HCT116 (cell line): ENCODE measurements at regions not wholly inside any gene's neighbourhood (a gene's known extent, or its start where the extent isn't known, plus 50 kb on each side); places are given as distances from the start of the nearest gene placed in this dataset.

Source experiments
- ATAC-seq: fragments of 200-7000 bp; cut with Tn5 transposase; 2 replicates; pipeline ENCODE4 v1.9.1; 2020; ENCODE audit warnings: mild to moderate bottlenecking, moderate library complexity
- BruUV-seq: library from RNA; stranded (reverse); fragments of 400-500 nt; replicated peaks from 2 replicates; lab custom pipeline; 2021; lab: Mats Ljungman, UMichigan
- CTCF ChIA-PET: fragments of 300-600 bp; sonication (Branson Sonifier 250); formaldehyde crosslinking; loops from one replicate; lab custom pipeline; 2021; ENCODE audit warnings: antibody characterized with exemption; lab: Charles Lee
- POLR2A ChIA-PET: fragments of 300-600, 350-600 bp; sonication (Branson Sonifier 250); formaldehyde crosslinking; loops from one replicate; lab custom pipeline; 2021; ENCODE audit warnings: antibody characterized with exemption; lab: Charles Lee
- RAD21 ChIA-PET, 2 experiments: fragments of 300-600 bp; sonication (Branson Sonifier 250); formaldehyde crosslinking; loops; one replicate each; lab custom pipeline; 2023; ENCODE audit warnings: low total read pairs in 2 of 2; ENCODE audit not compliant: uncharacterized antibody in 2 of 2, unreplicated experiment in 2 of 2, low non-redundant PET in 1 of 2; lab: Charles Lee
- DNase-seq: peaks from one replicate; pipeline ENCODE4 v3.0.0-alpha.2; 2010; ENCODE audit warnings: low read depth, low spot score
- H2AFZ ChIP-seq: fragments of 200-600 bp; shearing (Covaris generic), sonication (generic); 2 replicates; pipeline ENCODE4 v1.6.1; 2017; ENCODE audit warnings: low read depth, mixed run types, mixed read lengths, antibody characterized with exemption, low read length; ENCODE audit not compliant: poor library complexity, severe bottlenecking
- H3K27ac ChIP-seq: 2 replicates; pipeline ENCODE4 v1.5.1; 2012; ENCODE audit warnings: low read depth, low read length
- H3K27me3 ChIP-seq: fragments of 200-600 bp; sonication (generic); 2 replicates; pipeline ENCODE4 v1.6.1; 2016; ENCODE audit warnings: mixed run types, low read length, mixed read lengths; ENCODE audit not compliant: insufficient read depth
- H3K36me3 ChIP-seq, 2 experiments: fragments of 200-500 bp in 1 of 2; fragments of 200-600 bp in 1 of 2; sonication (Bioruptor generic) in 1 of 2; sonication (generic) in 1 of 2; 2 replicates each; pipeline versions ENCODE4 v1.5.1 to v1.6.1; 2014 to 2016; ENCODE audit warnings: low read length in 2 of 2, inconsistent platforms in 1 of 2, mixed read lengths in 1 of 2, mixed run types in 1 of 2; ENCODE audit not compliant: insufficient read depth in 2 of 2, control insufficient read depth in 1 of 2
- H3K4me1 ChIP-seq, 2 experiments: fragments of 200-600 bp in 1 of 2; sonication (generic) in 1 of 2; 2 replicates each; pipeline versions ENCODE4 v1.5.1 to v1.6.1; 2012 to 2017; ENCODE audit warnings: low read length in 2 of 2, inconsistent platforms in 1 of 2, mild to moderate bottlenecking in 1 of 2, mixed read lengths in 1 of 2, mixed run types in 1 of 2, moderate library complexity in 1 of 2; ENCODE audit not compliant: insufficient read depth in 2 of 2, control insufficient read depth in 1 of 2
- H3K4me2 ChIP-seq: fragments of 200-600 bp; sonication (generic); 2 replicates; pipeline ENCODE4 v1.6.1; 2017; ENCODE audit warnings: mixed run types, low read length, mixed read lengths
- H3K4me3 ChIP-seq, 2 experiments: fragments of 200-600 bp in 1 of 2; sonication (generic) in 1 of 2; replicated peaks in 1 of 2; 2 replicates each; pipeline ENCODE4 v1.5.1; 2011 to 2016; ENCODE audit warnings: low read length in 2 of 2, control low read depth in 1 of 2, low read depth in 1 of 2, mild to moderate bottlenecking in 1 of 2, mixed read lengths in 1 of 2, mixed run types in 1 of 2
- H3K79me2 ChIP-seq: fragments of 200-600 bp; sonication (generic); 2 replicates; pipeline ENCODE4 v1.6.1; 2017; ENCODE audit warnings: mild to moderate bottlenecking, mixed run types, low read length, moderate library complexity, mixed read lengths; ENCODE audit not compliant: insufficient read depth
- H3K9ac ChIP-seq: fragments of 200-600 bp; sonication (generic); 2 replicates; pipeline ENCODE4 v1.6.1; 2016; ENCODE audit warnings: low read length, mixed read lengths
- H3K9me2 ChIP-seq: fragments of 200-600 bp; sonication (generic), shearing (Covaris generic); 2 replicates; pipeline ENCODE4 v1.6.1; 2017; ENCODE audit warnings: mixed run types, mild to moderate bottlenecking, moderate library complexity; ENCODE audit not compliant: insufficient read depth
- H3K9me3 ChIP-seq, 2 experiments: fragments of 200-500 bp in 1 of 2; fragments of 200-600 bp in 1 of 2; sonication (Bioruptor generic) in 1 of 2; sonication (generic) in 1 of 2; 2 replicates each; pipeline ENCODE4 v1.6.1; 2014 to 2017; ENCODE audit warnings: low read length in 2 of 2, mixed read lengths in 2 of 2, inconsistent platforms in 1 of 2, low read depth in 1 of 2, mild to moderate bottlenecking in 1 of 2, mixed run types in 1 of 2, moderate library complexity in 1 of 2; ENCODE audit not compliant: control insufficient read depth in 1 of 2, insufficient read depth in 1 of 2
- H4K20me1 ChIP-seq: fragments of 200-600 bp; sonication (generic), shearing (Covaris generic); 2 replicates; pipeline ENCODE4 v1.6.1; 2017; ENCODE audit warnings: mixed run types, mild to moderate bottlenecking, moderate library complexity; ENCODE audit not compliant: insufficient read depth
- ATF3 ChIP-seq: IDR thresholded peaks from 2 replicates; pipeline ENCODE4 v1.6.1; 2012
- CBX3 ChIP-seq: IDR thresholded peaks from 2 replicates; pipeline ENCODE4 v1.6.1; 2012; ENCODE audit warnings: low read depth
- CEBPB ChIP-seq: IDR thresholded peaks from 2 replicates; pipeline ENCODE4 v1.6.1; 2012; ENCODE audit warnings: low read depth
- EGR1 ChIP-seq: IDR thresholded peaks from 2 replicates; pipeline ENCODE4 v1.6.1; 2012; ENCODE audit warnings: low read depth
- ELF1 ChIP-seq: IDR thresholded peaks from 2 replicates; pipeline ENCODE4 v1.6.1; 2012; ENCODE audit warnings: low read depth, borderline replicate concordance
- EZH2phosphoT487 ChIP-seq: fragments of 200-600 bp; IDR thresholded peaks from 2 replicates; pipeline ENCODE4 v1.6.1; 2018; ENCODE audit warnings: antibody characterized with exemption, borderline replicate concordance
- FOSL1 ChIP-seq: IDR thresholded peaks from 2 replicates; pipeline ENCODE4 v1.6.1; 2012; ENCODE audit warnings: low read depth
- JUND ChIP-seq: IDR thresholded peaks from 2 replicates; pipeline ENCODE4 v1.6.1; 2012
- MAX ChIP-seq: IDR thresholded peaks from 2 replicates; pipeline ENCODE4 v1.6.1; 2012
- POLR2A ChIP-seq: IDR thresholded peaks from 2 replicates; pipeline ENCODE4 v1.7.0; 2011; ENCODE audit warnings: borderline replicate concordance; ENCODE audit not compliant: insufficient read depth, insufficient read length; ENCODE audit errors: extremely low read depth
- POLR2AphosphoS5 ChIP-seq: IDR thresholded peaks from 2 replicates; pipeline ENCODE4 v1.6.1; 2011; ENCODE audit warnings: mild to moderate bottlenecking, low read depth, low read length, moderate library complexity
- RAD21 ChIP-seq: IDR thresholded peaks from 2 replicates; pipeline ENCODE4 v1.6.1; 2012; ENCODE audit warnings: low read depth, mild to moderate bottlenecking
- SIN3A ChIP-seq: IDR thresholded peaks from 2 replicates; pipeline ENCODE4 v1.6.1; 2012; ENCODE audit warnings: low read depth
- SP1 ChIP-seq: IDR thresholded peaks from 2 replicates; pipeline ENCODE4 v1.6.1; 2012; ENCODE audit warnings: low read depth
- YY1 ChIP-seq: IDR thresholded peaks from 2 replicates; pipeline ENCODE4 v1.6.1; 2011; ENCODE audit warnings: low read length, low read depth, moderate library complexity, mild to moderate bottlenecking; ENCODE audit not compliant: insufficient replicate concordance; ENCODE audit errors: extremely low read depth
- ZFX ChIP-seq: fragments of 450-650 bp; IDR thresholded peaks from 2 replicates; pipeline ENCODE4 v1.6.1; 2017
- intact Hi-C: fragments of 100-400 bp; cut with micrococcal nuclease; formaldehyde crosslinking; loops from 2 replicates; pipeline ENCODE4 v1.10.0; 2022

GRCh38 chr5:103458497-103459040, 104.0 kb downstream of the NUDT12 start:
- BruUV-seq, result no TSS peak
- no peak for TF ChIP-seq EGR1
- no peak for TF ChIP-seq MAX
- TF ChIP-seq ELF1, result no peak
- no peak for TF ChIP-seq FOSL1
- TF ChIP-seq CBX3, result no peak
- TF ChIP-seq, all 23 proteins: peak for 0
- no peaks in the 10 kb centered on the region for H4K20me1 ChIP-seq
- H3K4me2 ChIP-seq, result no peak overlapping the region
- POLR2A ChIA-PET, result no interaction called here
- H3K27ac ChIP-seq, result no peak overlapping the region
- RAD21 ChIA-PET, result no interaction called here
- ATAC-seq (no peak), DNase-seq (no peak)
- no peak overlapping the region for H2AFZ ChIP-seq
- H3K36me3 ChIP-seq, result no peaks in the 10 kb centered on the region
- no peaks in the 10 kb centered on the region for H3K9me2 ChIP-seq
- H3K9me3 ChIP-seq, result no peaks in the 10 kb centered on the region
- H3K79me2 ChIP-seq, result no peaks in the 10 kb centered on the region
- H3K9ac ChIP-seq, result no peak overlapping the region
- H3K27me3 ChIP-seq, result no peaks in the 10 kb centered on the region
- H3K4me3 ChIP-seq, result no peak overlapping the region
- peaks cover 2 to 6% of the 10 kb centered on the region in 2 experiments; a peak in 3 of 4 replicates for H3K4me1 ChIP-seq
- intact Hi-C loops, result no loop called here
- CTCF ChIA-PET, result no interaction called here

DNA sequence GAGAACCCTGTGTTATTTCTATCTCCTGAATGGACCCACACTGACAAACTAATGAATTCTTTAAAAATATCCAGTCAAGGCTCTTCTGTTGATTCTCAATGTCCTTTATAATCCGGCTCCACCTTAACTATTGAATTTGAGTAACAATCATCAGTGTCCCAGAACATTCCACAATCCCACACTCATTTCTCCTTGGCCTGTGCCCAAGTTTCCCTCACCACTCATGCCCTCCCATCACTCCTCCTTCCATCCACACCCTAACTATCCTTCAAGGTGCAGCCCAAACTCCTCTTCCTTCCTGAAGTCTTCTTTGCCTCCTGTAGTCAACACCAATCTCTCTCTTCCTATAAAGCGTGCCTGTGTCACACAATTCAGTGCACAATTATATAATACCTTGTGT, 106.1 kb downstream of the NUDT12 start:
- Histone ChIP-seq H3K9ac (no peak overlapping the region), H3K4me1 (peaks cover 2 to 5% of the 10 kb centered on the region in 2 experiments; a peak in 3 of 4 replicates)
- ATAC-seq, result no peak

More for the DNA sequence above, 106.1 kb downstream of the NUDT12 start:
- Histone ChIP-seq H3K27me3 (no peaks in the 10 kb centered on the region), H3K9me2 (no peaks in the 10 kb centered on the region), H3K27ac (no peak overlapping the region), H2AFZ (no peak overlapping the region), H3K4me3 (no peak overlapping the region), H3K79me2 (no peaks in the 10 kb centered on the region), H3K4me2 (no peak overlapping the region), H3K9me3 (no peaks in the 10 kb centered on the region), H4K20me1 (no peaks in the 10 kb centered on the region), H3K36me3 (no peaks in the 10 kb centered on the region)
- CTCF ChIA-PET, result no interaction called here
- intact Hi-C loops, result no loop called here
- POLR2A ChIA-PET, result no interaction called here
- no peak for TF ChIP-seq MAX
- TF ChIP-seq POLR2A, result no peak
- no peak for TF ChIP-seq ZFX
- TF ChIP-seq RAD21, result no peak
- TF ChIP-seq JUND, result no peak
- no peak for TF ChIP-seq CEBPB
- TF ChIP-seq ELF1, result no peak
- TF ChIP-seq YY1, result no peak
- no peak for TF ChIP-seq ATF3
- no peak for TF ChIP-seq EZH2phosphoT487
- no peak for TF ChIP-seq CBX3
- TF ChIP-seq SIN3A, result no peak
- TF ChIP-seq POLR2AphosphoS5, result no peak
- TF ChIP-seq SP1, result no peak
- RAD21 ChIA-PET, result interaction anchor here in 1 of 2 experiments (0.6 kb wide), 1 partner anchor 212 kb away, joined by 3 read pairs; no protein-coding TSS in a partner anchor
- BruUV-seq, result no TSS peak
- no peak for DNase-seq
